H7 (cell line): ENCODE measurements at regions not wholly inside any gene's neighbourhood (a gene's known extent, or its start where the extent isn't known, plus 50 kb on each side); places are given as distances from the start of the nearest gene placed in this dataset.
"Not testable (repeated sequence)": the region's sequence is repeated elsewhere in the genome, so short reads cannot be mapped to it uniquely, and the experiment has no call there.

Experiments
- DNase-seq: peaks from one replicate; pipeline ENCODE4 v3.0.0; 2012
- H3K27me3 ChIP-seq: 2 replicates; pipeline ENCODE4 v1.6.0; 2011; ENCODE audit warnings: mild to moderate bottlenecking, low read length; ENCODE audit not compliant: control insufficient read depth, insufficient read depth
- H3K36me3 ChIP-seq: replicated peaks from 2 replicates; pipeline ENCODE4 v1.5.1; 2011; ENCODE audit warnings: low read length; ENCODE audit not compliant: control insufficient read depth, insufficient read depth
- H3K4me3 ChIP-seq: 2 replicates; pipeline ENCODE4 v1.5.1; 2011; ENCODE audit warnings: low read depth, mild to moderate bottlenecking, control low read depth, low read length, moderate library complexity; ENCODE audit not compliant: insufficient read depth

- no peak for DNase-seq
- Histone ChIP-seq H3K4me3 (no peak overlapping the region), H3K36me3 (no peaks in the 10 kb centered on the region), H3K27me3 (no peaks in the 10 kb centered on the region)
These were observed 187.8 kb upstream of the KRR1 start for GRCh38 chr12:75699251-75699650.

- no peak for DNase-seq
- H3K36me3 ChIP-seq, result no peaks in the 10 kb centered on the region
- no peak overlapping the region for H3K4me3 ChIP-seq
- H3K27me3 ChIP-seq, result no peaks in the 10 kb centered on the region
These were observed 186.6 kb upstream of the KRR1 start for GRCh38 chr12:75698052-75698451.

DNA sequence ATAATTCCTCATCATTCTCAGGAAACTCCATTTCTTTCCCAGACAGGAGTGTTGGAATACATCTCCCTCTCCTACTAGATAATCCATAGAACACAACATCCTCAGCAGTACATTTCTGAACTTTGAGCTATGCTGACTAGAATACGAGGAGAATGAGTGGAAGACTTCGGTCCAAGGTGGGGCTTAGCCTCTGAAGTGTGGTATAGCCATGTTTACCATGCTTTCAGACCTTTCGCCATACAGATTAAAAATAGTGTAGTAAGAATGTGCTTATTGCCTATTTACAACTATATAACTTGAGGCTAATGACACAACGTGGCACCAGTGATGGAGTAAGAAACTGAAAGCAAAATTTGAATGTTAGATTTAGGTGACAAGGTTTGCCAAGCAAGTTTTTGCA is 184.5 kb upstream of the KRR1 start:
- Histone ChIP-seq H3K36me3 (no peaks in the 10 kb centered on the region), H3K4me3 (no peak overlapping the region), H3K27me3 (no peaks in the 10 kb centered on the region)
- DNase-seq, result no peak

GRCh38 chr12:75694534-75695268 is 183.3 kb upstream of the KRR1 start:
- no peaks in the 10 kb centered on the region for H3K27me3 ChIP-seq

DNA sequence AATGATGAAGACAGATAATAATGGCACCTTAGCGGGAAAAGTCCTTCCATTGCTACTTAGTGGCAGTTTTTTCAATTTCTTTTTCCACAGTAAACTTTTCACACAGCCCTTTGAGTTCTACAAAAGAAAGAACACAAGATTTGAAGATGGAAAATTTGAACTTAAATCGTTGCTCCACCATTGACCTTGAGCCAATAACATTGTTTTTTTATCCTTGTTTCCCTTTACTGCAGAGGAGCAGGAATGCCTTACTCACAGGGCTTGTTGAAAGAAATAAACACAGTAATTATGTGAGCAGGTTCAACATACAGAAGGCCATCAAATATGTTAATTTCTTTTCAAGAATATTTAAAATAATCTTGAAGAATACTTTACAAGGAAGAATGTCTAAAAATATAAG is 181.5 kb upstream of the KRR1 start:
- no peaks in the 10 kb centered on the region for H3K27me3 ChIP-seq
- no peaks in the 10 kb centered on the region for H3K36me3 ChIP-seq
- H3K4me3 ChIP-seq, result no peak overlapping the region
- no peak for DNase-seq

More at GRCh38 chr12:75694534-75695268, 183.3 kb upstream of the KRR1 start:
- Histone ChIP-seq H3K4me3 (no peak overlapping the region), H3K36me3 (no peaks in the 10 kb centered on the region)
- DNase-seq, result no peak

DNA sequence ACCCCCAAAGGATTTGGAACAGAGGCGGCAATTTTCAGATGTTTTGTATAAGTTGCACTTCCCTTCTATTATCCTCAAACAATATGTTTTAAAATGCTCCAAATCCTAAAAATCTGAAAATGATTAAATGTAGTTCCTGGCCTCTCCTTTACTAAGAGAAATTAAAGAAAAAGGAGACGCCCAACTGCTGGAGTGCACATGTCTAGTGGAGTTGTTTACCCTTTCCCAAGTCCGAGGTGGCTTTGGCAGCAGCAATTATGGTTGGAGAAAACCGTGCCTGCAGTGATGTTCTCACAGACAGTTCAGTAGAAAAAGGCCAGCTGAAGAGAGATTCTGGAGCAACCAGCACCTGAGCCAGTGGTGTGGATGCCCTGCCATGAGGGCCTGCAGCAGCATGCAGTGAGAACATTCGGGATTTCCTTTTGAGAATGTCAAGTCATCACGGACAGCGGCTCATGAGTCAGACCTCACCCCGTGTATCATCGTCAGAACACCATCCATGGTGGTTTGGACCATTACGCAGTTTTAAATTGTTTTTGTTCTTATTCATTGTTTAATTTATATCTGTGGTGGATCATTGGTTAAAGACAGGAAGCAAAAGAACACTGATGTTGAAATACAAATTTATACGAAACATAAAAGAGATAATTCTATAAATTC is 179.0 kb upstream of the KRR1 start:
- Histone ChIP-seq H3K4me3 (no peak overlapping the region), H3K36me3 (no peaks in the 10 kb centered on the region), H3K27me3 (no peaks in the 10 kb centered on the region)
- DNase-seq, result no peak

DNA sequence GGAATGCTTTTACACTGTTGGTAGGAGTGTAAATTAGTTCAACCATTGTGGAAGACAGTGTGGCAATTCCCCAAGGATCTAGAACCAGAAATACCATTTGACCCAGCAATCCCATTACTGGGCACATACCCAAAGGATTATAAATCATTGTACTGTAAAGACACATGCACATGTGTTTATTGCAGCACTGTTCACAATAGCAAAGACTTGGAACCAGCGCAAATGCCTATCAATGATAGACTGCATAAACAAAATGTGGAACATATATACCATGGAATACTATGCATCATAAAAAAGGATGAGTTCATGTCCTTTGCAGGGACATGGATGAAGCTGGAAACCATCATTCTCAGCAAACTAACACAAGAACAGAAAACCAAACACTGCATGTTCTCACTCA is 174.8 kb upstream of the KRR1 start:
- DNase-seq, H3K36me3 ChIP-seq, H3K27me3 ChIP-seq, H3K4me3 ChIP-seq: not testable (repeated sequence)

- no peak overlapping the region for H3K4me3 ChIP-seq
These were observed 174.3 kb upstream of the KRR1 start for GRCh38 chr12:75685617-75686225.

GRCh38 chr12:75684678-75685616 is 173.5 kb upstream of the KRR1 start:
- H3K27me3 ChIP-seq, result no peaks in the 10 kb centered on the region
- DNase-seq, result no peak
- no peaks in the 10 kb centered on the region for H3K36me3 ChIP-seq
- H3K4me3 ChIP-seq, result no peak overlapping the region

More at GRCh38 chr12:75685617-75686225, 174.3 kb upstream of the KRR1 start:
- H3K36me3 ChIP-seq, result no peaks in the 10 kb centered on the region
- H3K27me3 ChIP-seq, result no peaks in the 10 kb centered on the region
- no peak for DNase-seq

DNA sequence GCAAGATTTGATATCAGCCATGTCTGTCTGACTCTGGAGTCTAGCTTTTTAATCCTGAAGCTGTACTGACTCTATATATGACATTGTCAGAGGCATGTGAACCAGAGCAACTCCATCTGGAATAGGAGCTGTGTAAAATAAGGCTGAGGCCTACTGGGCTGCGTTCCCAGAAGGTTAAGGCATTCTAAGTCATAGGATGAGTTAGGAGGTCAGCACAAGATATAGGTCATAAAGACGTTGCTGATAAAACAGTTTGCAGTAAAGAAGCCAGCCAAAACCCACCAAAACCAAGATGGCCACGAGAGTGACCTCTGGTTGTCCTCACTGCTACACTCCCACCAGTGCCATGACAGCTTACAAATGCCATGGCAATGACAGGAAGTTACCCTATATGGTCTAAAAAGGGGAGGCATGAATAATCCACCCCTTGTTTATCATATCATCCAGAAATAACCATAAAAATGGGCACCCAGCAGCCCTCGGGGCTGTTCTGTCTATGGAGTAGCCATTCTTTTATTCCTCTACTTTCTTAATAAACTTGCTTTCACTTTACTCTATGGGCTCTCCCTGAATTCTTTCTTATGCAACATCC is 172.7 kb upstream of the KRR1 start:
- H3K4me3 ChIP-seq, DNase-seq, H3K27me3 ChIP-seq, H3K36me3 ChIP-seq: not testable (repeated sequence)

- no peak for DNase-seq
- Histone ChIP-seq H3K27me3 (no peaks in the 10 kb centered on the region), H3K4me3 (no peak overlapping the region), H3K36me3 (no peaks in the 10 kb centered on the region)
These were observed 171.8 kb upstream of the KRR1 start for GRCh38 chr12:75683220-75683619.

DNA sequence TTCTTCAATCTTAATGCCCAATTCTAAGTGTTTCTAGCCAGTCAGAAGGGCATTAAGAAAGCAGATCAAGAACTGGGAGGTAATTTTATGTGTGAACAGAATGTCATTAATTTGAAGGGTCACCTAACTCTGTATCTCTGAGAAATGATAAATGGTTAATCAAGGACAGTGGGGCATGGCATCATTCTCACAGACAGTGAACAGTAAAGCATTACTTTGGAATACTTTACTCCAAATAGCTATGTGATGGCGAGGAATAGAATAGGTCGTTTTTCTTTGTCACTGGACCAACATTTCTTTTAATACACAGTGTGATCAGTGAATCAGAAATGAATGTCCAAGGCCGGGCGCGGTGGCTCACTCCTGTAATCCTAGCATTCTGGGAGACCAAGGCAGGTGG is 166.1 kb upstream of the KRR1 start:
- Histone ChIP-seq H3K27me3 (no peaks in the 10 kb centered on the region), H3K36me3 (no peaks in the 10 kb centered on the region), H3K4me3 (no peak overlapping the region)
- DNase-seq, result no peak

- no peaks in the 10 kb centered on the region for H3K27me3 ChIP-seq
- no peak overlapping the region for H3K4me3 ChIP-seq
- H3K36me3 ChIP-seq, result no peaks in the 10 kb centered on the region
These were observed 163.0 kb upstream of the KRR1 start for GRCh38 chr12:75674393-75674792.

DNA sequence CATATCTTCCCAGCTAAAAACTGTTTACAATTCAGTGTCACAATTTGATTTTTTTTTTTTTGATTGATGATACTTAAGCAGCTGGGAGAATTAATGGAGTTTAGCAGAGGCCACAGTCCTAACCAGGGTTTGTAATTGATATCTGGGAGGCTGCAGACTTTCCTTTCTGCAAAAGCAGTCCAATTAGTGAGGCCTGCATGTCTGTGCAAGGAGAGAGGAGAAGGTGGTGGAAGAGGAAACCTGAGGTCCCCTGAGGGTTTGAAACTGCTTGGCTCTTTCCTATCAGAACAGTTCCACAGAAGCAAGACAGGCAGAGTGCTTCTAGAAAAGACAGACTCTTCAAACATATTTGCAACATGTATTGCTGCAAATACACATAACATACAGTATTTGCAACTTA is 160.8 kb upstream of the KRR1 start:
- no peak for DNase-seq
- no peak overlapping the region for H3K4me3 ChIP-seq
- H3K27me3 ChIP-seq, result no peaks in the 10 kb centered on the region
- no peaks in the 10 kb centered on the region for H3K36me3 ChIP-seq

More at GRCh38 chr12:75674393-75674792, 163.0 kb upstream of the KRR1 start:
- no peak for DNase-seq
